GM03348 (cell line): ENCODE measurements at regions not wholly inside any gene's neighbourhood (a gene's known extent, or its start where the extent isn't known, plus 50 kb on each side); places are given as distances from the start of the nearest gene placed in this dataset.
A peak's percentile ranks its signal among the peaks of the same experiment; 100 is the strongest.
"Not testable (repeated sequence)": the region's sequence is repeated elsewhere in the genome, so short reads cannot be mapped to it uniquely, and the experiment has no call there.

Source experiments
- DNase-seq: peaks from one replicate; pipeline ENCODE4 v3.0.0; 2012; ENCODE audit warnings: low spot score

DNA sequence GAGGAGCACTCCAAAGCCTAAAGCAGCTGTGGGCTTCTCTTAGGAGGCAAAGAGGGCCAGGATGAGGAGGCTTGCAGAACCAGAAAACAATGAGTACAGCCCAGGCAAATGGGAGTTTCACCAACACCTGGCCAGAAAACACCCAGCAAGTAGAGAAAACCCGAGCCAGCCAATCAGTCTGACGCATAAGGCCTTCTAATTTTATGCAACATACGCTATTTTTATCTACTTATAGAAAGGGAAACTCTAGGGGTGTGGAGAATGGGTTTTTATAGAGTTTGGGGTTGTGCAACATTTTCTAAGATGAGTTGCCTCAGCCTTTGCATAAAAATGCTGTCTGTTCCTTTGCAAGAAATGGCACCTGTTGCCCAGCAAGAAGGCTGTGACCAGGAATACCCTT lies 529.0 kb upstream of the CDH5 start:
- no peak for DNase-seq

DNA sequence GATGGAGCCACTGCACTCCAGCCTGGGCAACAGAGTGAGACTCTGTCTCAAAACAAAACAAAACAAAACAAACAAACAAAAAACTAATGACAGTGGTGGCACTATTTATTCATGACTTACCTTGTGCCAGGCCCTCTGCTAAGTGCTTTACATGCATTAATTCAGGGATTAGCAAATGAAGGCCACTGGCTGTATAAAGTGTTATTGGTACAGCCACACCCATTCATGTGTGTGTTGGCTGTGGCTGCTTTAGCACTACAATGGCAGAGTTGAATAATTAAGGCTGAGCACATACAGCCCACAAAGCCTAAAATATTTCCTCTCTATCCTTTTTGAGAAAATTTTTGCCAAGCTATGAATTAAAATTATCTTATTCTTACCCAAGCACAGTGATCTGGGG lies 531.8 kb upstream of the CDH5 start:
- no peak for DNase-seq

GRCh38 chr16:65833171-65833871 lies 533.2 kb upstream of the CDH5 start:
- DNase-seq = peak; percentile 81

GRCh38 chr16:65832679-65833078 lies 533.8 kb upstream of the CDH5 start:
- no peak for DNase-seq

GRCh38 chr16:65831903-65832666 lies 534.4 kb upstream of the CDH5 start:
- DNase-seq = no peak

GRCh38 chr16:65829076-65829475 lies 537.4 kb upstream of the CDH5 start:
- DNase-seq = no peak

- no peak for DNase-seq
These were observed 538.2 kb upstream of the CDH5 start for GRCh38 chr16:65828296-65828695.

- no peak for DNase-seq
These were observed 539.3 kb upstream of the CDH5 start for GRCh38 chr16:65827231-65827630.

GRCh38 chr16:65825191-65825856 lies 541.2 kb upstream of the CDH5 start:
- no peak for DNase-seq

DNA sequence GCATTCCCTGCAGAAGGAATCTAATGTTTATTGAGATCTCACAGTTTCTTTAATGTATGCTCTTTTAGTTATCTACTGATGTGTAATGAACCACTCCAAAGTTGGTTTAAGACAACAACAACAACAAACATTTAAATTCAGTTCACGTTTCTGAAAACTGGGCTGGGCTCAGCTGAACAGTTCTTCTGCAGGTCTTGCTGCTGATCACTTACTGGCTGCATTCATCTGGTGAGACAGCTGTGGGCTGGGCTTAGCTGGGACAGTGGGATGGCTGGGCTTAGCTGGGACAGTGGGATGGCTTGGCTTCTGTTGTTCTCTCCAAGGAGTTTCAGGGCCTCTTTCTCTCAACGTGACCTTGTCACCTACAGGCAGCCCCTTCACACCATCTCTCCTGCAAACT lies 544.3 kb upstream of the CDH5 start:
- DNase-seq = no peak

DNA sequence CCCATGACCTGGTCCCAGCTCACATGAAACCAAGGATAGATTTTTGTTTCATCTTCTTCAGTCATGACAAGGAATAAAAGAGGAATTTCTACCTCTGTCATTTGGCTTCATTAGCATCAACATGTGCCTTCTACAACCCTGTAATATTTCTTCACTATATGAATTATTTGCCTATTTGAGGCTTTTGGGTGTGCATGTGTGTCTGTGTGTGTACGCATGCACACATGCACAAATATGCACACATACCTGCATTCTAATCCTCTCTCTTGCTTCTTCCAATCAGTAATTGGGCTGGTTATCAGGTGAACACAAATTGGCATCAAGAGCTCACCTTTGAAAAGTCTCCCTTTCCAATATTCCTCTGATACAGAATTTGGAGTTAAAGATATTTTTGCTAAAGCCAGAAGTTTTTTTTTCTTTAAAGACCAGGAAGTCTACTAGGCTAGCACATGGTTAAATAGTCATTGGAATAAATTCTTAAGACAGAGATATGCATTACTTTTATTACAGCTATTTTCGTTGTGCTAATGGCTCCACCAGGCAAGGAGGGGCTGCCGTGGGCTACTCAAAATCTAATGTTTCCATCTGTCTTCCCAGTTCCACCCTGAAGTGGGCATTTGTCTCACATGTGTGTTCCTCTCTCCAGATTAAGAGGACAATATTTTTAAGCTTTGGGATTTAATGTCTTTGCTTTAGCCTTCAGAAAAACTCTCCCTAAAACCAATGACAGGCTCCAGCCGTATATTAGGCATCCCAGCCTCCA lies 547.2 kb upstream of the CDH5 start:
- no peak for DNase-seq

DNA sequence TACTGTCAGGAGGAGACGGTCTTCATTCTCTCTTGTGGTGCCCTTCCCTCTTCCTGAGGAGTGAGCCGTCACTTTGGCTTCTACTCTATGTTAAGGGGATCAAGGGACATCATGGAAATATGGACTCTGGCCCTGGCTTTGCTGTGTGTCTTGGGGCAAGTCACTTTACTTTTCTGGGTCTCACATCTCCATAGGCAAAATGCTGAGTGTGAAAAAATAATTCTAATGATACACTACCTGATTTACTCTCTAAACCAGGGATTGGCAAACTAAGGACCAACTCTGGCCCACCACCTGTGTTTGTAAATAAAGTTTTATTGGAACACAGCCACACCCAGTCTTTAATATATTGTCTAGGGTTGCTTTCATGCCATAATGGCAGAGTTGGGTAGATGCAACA lies 548.7 kb upstream of the CDH5 start:
- DNase-seq = no peak

DNA sequence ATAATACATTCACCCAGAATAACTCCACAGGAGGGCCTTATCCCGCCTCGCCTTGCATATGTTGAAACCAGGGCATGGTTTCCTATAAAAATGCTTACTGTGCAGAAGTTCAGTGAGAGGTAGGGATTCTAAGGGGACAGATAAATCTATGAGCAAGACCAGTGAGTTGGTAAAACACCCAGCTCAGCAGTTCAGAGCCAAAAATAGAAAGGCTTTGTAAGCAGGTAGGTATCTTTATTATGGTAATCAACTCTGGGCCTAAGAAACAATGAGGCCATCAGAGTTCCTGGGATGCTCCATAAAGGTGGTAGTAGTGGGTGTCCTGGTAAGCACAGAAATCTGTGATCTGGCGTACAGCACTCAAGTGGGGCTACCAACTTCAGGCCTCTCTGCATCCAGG lies 549.4 kb upstream of the CDH5 start:
- DNase-seq = no peak

DNA sequence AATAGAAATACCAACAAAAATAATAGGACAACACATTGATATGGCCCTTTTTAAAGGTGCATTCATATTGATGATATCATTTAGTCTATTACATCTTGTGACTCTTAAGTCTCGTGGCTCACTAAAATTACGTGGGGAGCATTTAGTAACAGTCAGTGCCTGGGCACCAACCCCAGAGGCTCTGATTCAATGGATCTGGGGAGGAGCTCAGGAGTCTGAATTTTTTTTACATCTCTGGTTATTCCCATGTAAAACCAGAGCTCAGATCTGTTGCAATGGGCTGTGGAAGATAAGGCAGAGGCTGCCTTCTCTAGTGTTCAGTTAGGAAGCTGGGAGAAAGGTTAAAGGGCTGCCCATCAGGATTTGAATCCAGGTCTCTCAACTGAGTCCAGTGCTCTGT lies 549.9 kb upstream of the CDH5 start:
- no peak for DNase-seq

- no peak for DNase-seq
These were observed 550.8 kb upstream of the CDH5 start for GRCh38 chr16:65815707-65816106.

DNA sequence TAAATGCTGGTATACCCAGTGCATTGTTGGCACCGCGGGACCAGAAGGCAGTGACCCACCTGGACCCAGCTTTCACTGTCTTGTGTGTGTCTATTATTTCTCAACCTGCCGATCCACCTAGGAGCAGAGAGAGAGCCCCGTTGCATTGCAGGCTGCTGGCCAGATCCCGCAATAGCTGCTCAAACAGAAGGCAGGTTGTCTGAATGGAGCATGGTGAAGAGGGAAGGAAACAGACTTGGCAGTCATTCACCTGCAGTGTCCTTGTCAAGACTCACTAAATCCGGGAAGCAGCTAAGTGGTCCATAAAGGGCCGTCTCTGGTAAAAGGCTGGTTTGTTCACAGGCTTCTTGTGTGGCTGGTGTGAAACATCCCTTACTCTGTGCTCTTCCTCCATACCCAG lies 552.6 kb upstream of the CDH5 start:
- DNase-seq = not testable (repeated sequence)

- no peak for DNase-seq
These were observed 556.9 kb upstream of the CDH5 start for GRCh38 chr16:65809627-65810026.

- no peak for DNase-seq
These were observed 557.7 kb upstream of the CDH5 start for GRCh38 chr16:65808790-65809189.

DNA sequence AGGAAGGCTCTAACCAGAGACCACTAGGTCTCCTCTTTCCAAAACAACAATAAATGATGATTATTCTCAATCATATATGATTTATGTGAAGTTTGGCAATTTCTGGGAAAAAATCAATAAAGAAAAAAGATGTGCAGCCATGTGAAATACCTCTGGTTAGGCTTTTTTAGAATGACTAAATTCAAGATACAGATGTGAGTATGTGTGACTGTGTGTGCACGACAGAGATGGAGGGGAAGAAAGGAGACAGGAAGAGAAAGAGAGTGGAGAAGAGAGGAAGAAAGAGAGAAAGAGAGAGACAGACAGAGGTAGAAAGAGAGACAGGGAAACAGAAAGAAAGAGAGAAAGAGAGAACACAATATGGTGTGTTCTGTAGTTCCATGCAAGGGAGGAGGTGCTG lies 558.6 kb upstream of the CDH5 start:
- DNase-seq = no peak

- not testable (repeated sequence) for DNase-seq
These were observed 560.8 kb upstream of the CDH5 start for GRCh38 chr16:65805704-65806103.

DNA sequence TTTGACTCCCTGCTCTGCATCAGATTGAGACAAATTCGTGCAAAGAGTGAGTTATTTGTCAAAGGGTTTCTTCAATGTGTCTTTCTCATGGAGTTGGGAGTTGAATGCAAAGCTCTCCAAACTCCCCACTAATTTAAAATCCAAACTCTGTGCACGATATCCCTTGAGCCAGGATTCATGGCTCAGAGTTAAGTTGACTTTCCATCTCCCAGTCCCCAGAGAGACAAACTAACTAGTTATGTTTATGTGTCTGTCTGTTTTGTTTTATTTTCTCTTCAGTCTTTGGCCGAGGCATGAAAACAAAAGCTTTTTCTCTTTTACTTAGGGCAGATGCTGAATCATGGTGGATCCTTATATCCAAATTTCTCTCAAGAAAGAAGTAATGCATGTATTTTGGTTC lies 570.0 kb upstream of the CDH5 start:
- no peak for DNase-seq

DNA sequence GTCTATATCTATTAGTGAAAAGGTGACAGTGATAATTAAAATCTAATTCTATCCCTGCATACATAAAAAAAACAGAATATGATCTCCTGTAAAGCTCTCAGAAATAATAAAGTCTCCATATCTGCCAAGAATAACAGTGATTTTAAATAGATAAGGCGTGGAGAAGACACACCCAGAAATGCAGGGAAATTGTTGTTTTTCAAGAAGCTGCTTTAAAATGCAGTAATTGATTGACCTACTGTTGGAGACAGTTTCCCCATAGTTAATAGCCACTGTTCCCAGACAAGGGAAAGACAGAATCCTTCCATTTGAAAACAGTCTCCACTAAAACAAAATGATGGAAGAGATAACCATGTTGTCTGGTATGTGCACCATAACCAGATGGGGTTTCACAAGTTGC lies 571.5 kb upstream of the CDH5 start:
- no peak for DNase-seq

DNA sequence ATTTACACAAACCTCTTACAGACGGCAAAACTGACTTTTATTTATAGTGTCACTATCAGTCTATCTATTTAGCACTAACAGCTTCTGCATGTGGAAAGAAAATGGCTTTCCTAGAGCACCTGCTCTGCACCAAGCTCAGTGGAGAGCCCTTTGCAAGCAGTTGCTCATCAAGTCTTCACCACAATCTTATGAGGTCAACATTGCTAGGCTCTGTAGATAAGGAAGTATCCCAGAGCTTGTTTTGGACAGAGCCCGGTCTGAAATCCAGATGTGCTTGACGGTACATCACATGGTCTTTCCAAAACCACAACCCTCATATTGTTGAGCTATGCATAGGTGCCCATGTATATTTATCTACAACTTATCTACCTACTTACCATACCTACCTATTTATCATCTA lies 572.7 kb upstream of the CDH5 start:
- no peak for DNase-seq
